CD4-positive, alpha-beta T cell treated with Interleukin-17A for 1 hour (primary cell): ENCODE measurements at regions not wholly inside any gene's neighbourhood (a gene's known extent, or its start where the extent isn't known, plus 50 kb on each side); places are given as distances from the start of the nearest gene placed in this dataset.
"Not testable (repeated sequence)": the region's sequence is repeated elsewhere in the genome, so short reads cannot be mapped to it uniquely, and the experiment has no call there.

Experiments used
- DNase-seq: peaks from one replicate; pipeline ENCODE4 v3.0.0-alpha.2; 2020

- not testable (repeated sequence) for DNase-seq
These were observed 225.8 kb upstream of the MSX2 start for GRCh38 chr5:174498575-174498974.

DNA sequence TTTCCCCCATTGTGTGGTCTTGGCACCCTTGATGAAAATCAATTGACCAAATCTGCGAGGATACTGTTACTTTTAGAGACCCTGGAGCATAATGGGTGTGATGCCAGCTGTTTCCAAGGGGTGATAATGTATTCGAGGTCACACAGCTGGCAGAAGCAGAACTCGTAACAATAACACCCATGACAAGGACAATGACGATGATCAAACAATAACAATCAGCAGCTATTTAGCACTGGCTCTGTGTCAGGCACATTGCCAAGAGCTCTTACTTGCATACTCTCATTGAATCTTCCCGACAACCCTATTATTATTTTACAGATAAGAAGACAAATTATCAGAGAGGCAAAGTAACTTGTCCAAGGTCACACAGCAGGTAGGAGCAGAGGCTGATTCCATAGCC, 223.7 kb upstream of the MSX2 start:
- no peak for DNase-seq

GRCh38 chr5:174501461-174502069, 222.8 kb upstream of the MSX2 start:
- DNase-seq, result no peak

- no peak for DNase-seq
These were observed 221.3 kb upstream of the MSX2 start for GRCh38 chr5:174503086-174503460.

- no peak for DNase-seq
These were observed 220.7 kb upstream of the MSX2 start for GRCh38 chr5:174503461-174504265.

DNA sequence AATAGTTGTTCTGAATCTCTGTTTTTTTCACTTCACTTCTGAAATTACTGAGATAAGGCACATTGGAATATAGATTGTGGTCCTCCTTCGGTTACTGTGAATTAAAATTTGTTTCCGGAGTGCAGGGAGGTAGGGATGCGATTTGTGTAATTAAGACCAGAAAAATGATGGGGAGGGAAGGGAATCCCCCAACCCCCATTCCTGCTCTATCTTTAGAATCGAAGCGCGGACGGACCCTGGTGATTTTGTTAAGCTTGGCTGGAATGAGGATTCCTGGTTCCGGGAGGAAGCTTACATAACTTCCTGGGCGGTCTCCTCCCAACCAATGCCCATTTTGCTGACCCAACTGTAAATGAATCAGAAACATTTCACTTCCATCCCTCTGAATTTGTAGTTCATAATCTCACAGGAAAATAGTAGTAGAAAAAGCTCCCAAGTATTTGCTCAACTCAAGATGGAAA, 220.1 kb upstream of the MSX2 start:
- no peak for DNase-seq

- no peak for DNase-seq
These were observed 218.8 kb upstream of the MSX2 start for GRCh38 chr5:174505621-174506020.

DNA sequence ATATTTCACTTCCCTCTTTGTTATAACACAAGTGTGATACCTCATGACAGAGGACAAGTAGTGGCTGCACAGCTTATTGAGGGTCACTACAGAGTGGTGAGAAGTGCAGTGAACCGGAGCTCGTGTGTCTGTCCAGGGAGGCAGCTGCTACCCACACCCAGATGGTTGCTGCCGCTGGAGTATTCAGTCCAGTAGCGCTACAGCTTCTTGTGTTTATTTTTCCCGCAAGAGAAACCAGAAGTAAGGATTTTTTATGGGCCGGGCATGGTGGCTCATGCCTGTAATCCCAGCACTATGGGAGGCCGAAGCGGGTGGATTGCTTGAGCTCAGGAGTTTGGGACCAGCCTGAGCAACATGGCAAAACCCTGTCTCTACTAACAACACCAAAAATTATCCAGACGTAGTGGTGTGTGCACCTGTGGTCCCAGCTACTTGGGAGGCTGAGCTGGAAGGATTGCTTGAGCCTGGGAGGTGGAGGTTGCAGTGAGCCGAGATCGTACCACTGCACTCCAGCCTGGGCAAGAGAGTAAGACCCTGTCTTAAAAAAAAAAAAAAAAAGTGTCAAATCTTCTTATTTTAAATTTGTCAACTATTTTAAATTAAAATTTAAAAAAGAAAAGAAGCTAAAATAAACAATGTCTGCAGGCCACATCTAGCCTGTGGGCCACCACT, 213.5 kb upstream of the MSX2 start:
- DNase-seq, result not testable (repeated sequence)

- no peak for DNase-seq
These were observed 212.6 kb upstream of the MSX2 start for GRCh38 chr5:174511714-174512253.

DNA sequence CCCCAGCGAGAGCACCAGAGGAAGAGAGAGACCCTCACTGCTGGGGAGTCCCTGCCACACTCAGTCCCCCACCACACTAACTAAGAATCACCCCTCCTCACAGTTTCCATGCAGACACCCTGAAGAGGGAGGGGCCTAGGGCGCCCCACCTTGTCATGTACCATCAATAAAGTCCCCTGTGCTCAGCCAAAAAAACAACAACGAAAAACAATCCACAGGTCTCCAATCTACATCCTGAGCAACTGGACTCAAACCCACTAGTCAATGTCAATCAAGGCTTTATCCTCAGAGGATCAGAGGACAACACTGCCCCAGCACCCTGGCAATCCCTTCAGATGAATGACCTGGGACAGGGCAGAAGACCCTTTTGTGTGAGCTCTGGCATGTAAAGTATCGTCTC, 210.1 kb upstream of the MSX2 start:
- no peak for DNase-seq

DNA sequence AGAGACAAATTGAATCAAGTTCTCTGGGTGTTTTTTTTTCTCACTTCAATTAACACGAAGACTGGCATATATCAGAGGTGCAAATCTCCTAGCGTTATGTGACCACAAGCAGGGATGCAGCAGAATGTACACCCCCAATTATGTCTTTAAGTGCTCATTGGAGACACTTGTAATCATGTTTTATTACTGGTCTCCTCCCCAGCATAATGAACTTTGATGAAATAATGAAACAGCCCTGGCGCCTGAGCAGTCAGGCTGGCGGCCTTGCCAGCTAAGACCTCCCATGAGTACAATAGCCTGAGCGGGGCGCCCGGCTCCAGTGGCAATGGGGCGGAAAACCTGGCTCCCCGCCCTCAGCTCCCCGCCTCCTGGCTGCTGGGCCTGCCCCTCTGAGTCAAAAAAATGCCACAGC, 209.4 kb upstream of the MSX2 start:
- no peak for DNase-seq

- DNase-seq, result no peak
These were observed 207.6 kb upstream of the MSX2 start for GRCh38 chr5:174516741-174517140.

DNA sequence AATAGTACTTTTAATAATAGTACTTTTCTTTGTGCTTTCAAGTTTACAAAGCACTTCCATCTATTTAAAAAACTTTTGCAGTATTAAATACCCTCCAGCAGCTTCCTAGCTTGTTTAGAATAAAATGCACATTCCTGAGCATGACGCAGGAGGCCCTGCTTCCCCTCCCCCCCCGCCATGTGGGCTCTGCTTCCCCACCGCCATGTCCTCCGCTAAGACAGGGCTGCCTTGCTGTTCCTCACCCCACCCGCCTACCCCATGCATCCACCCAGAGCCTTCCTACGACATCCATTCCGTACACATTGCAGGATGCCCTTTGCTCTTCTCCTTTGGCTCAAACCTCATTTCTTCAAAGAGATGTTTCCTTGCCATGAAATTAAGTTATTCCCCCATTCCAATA, 205.9 kb upstream of the MSX2 start:
- no peak for DNase-seq

DNA sequence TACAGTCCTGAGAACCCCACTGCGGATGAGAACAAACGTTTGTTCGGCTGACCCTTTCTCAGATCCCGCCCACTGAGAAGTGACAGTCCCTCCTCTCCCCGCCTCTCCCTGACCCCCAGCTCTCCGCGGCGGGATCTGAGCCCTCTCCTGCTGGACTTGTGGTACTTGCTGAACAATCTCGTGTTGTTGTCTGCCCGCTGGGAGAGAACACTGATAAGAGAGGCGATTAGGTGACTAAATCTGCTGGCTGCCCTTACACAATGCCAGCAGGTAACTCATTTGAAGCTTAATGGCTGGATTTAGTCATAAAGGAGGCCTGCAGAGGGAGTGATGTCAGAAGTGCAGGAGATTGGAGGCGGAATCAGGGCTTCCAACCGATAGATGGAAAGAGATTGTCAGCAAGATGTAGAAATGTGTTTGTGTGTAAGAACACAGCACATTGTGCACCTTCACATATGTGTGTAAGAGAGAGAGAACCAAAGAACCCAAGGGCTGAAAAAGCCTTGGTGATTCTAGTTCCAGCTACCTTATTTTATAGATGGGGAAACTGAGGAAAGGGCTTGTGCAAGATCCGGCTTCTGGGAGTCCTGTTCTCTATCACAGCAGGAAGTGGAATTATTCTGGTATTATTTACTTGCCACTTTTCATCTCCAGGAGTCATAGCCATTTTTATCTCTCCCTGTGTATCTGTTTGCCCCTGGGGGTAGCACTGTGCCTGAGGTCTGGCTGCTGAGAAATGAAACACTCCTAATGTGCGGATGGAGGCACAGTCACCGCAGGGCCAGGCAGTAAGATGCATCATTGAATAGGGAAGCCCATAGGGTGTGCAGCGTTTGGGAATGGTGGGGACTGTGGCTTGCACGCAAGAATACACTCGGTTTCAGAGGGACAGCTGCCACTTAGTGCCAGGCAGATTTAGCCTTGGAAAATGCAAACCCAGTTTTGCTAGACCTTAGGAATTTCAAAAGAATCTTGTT, 203.7 kb upstream of the MSX2 start:
- DNase-seq, result no peak

GRCh38 chr5:174521449-174521848, 202.9 kb upstream of the MSX2 start:
- DNase-seq, result no peak

GRCh38 chr5:174522480-174523260, 201.7 kb upstream of the MSX2 start:
- DNase-seq, result no peak

DNA sequence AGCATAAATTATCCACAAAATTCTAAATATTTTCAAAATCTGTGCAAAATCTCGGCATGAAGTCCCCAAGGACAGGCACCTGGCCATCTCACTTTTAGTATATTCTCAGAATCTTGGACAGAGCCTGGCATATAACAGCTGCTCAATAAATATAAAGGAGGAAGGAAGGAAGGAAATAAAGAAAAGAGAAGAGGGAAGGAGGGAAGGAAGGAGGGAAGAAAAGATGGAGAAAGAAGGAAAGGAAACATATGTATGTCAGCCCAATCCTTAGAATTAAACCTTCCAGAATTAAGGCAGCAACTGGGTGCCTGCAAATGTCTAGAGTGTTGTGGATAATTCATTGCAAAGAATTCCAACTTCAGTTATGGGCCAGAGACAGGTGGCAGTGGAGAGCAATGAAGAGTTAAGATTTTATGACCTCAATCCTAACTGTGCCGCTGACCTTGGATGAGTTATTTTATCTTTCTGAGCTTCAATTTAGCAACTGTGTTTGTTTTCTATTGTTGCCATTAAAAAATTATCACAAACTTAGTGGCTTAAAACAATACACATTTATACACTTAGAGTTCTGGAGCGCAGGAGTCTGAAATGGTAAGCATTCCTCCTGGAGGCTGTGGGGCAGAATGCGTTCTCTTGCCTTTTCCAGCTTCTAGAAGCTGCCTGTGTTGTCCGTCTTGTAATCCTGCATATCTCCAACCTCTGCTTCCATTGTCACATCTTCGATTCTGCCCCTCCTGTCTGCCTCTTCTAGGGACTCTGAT, 200.9 kb upstream of the MSX2 start:
- no peak for DNase-seq

- DNase-seq, result no peak
These were observed 200.0 kb upstream of the MSX2 start for GRCh38 chr5:174524351-174524750.

DNA sequence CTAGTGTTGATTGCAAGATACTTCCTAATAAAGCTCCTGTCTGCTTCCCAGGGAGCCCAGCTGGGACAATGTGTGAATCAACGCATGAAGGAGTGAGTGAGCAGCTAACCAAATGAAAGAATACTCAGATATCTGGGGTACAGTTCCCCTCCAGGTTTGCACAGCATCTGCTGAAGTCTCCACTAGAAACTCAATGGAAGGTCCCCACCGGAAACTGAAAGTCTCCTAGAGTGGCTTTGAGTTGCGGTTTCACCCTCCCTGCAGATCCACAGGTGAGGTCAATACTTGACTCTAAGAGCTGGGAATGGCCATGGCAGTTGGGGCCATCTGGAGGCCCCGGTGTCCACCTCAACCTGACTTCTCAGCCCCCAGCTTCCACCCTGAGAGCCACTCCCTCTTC, 198.2 kb upstream of the MSX2 start:
- no peak for DNase-seq

DNA sequence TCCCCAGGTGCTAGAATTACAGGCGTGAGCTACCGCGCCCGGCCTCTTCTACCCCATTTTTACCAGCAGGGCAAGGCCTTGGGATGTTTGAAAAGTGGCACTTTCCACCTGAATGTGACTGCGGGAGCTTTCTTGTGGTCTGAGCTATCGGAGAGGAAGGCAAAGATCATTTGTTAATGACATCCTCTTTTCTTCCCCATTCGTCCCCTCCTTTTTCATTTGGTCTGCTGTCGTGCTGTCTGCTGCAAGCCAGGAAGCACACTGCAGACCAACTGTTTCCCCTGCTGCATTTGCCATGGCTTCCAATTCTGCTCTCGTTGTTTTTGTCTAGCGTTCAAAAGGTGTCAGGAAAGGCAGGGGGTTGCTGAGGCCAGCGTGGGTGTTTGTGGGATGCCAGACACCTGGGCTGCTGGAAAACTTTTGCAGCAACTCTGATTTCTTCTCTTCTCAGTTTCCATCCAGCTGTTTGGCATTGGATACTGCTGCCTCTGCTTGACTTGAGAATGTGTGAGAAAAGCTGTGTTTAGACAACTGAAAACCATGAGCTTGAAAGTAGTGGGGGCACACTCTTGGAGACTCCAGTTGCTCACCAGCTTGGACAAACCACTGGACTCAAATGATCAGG, 196.4 kb upstream of the MSX2 start:
- DNase-seq, result no peak
